Cardiac fibroblast (primary cell): ENCODE measurements at regions not wholly inside any gene's neighbourhood (a gene's known extent, or its start where the extent isn't known, plus 50 kb on each side); places are given as distances from the start of the nearest gene placed in this dataset.

ENCODE experiments used
- DNase-seq, 2 donors: peaks; one replicate each; pipeline versions ENCODE4 v3.0.0 to v3.0.0-alpha.2; 2010; ENCODE audit warnings: low read depth in 2 of 2
- H3K4me3 ChIP-seq, 2 donors: replicated peaks in 1 of 2; 1 replicate in 1 of 2; 2 replicates in 1 of 2; pipeline ENCODE4 v1.5.1; 2011; ENCODE audit warnings: low read depth in 2 of 2, low read length in 2 of 2, mild to moderate bottlenecking in 2 of 2, moderate library complexity in 1 of 2
- TF ChIP-seq, protein P1 (sequence below): IDR thresholded peaks from one replicate; pipeline ENCODE4 v1.5.1; 2011; ENCODE audit warnings: low read depth, mild to moderate bottlenecking, low read length, inconsistent platforms

GRCh38 chr5:158482125-158482524, 617.6 kb downstream of the EBF1 start:
- no peak overlapping the region for H3K4me3 ChIP-seq
- TF ChIP-seq, protein P1, sequence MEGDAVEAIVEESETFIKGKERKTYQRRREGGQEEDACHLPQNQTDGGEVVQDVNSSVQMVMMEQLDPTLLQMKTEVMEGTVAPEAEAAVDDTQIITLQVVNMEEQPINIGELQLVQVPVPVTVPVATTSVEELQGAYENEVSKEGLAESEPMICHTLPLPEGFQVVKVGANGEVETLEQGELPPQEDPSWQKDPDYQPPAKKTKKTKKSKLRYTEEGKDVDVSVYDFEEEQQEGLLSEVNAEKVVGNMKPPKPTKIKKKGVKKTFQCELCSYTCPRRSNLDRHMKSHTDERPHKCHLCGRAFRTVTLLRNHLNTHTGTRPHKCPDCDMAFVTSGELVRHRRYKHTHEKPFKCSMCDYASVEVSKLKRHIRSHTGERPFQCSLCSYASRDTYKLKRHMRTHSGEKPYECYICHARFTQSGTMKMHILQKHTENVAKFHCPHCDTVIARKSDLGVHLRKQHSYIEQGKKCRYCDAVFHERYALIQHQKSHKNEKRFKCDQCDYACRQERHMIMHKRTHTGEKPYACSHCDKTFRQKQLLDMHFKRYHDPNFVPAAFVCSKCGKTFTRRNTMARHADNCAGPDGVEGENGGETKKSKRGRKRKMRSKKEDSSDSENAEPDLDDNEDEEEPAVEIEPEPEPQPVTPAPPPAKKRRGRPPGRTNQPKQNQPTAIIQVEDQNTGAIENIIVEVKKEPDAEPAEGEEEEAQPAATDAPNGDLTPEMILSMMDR = no peak
- no peak for DNase-seq

GRCh38 chr5:158478139-158478538, 619.2 kb upstream of the CLINT1 start:
- no peak for DNase-seq
- no peak overlapping the region for H3K4me3 ChIP-seq
- TF ChIP-seq, protein P1 = no peak

DNA sequence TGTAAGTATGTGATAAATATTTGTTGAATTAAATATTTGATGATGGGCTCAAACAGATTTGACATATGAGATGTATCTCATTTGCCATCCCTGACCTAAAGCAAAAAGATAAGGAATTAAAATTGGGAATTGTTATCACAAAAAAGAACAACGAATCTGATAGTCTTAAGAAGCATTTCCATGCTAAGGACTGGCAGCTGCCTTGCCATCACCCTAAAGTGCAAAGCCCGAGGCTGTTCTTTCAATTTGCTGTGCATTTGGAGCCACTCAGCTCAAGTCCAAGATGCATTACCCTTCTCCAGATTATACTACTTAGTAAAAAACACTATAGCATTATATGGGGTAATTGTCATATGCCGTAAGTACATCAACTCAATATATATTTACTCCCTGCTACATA, 618.3 kb upstream of the CLINT1 start:
- DNase-seq = no peak
- TF ChIP-seq, protein P1 = no peak
- H3K4me3 ChIP-seq = no peak overlapping the region

- TF ChIP-seq, protein P1 = no peak
- no peak overlapping the region for H3K4me3 ChIP-seq
- no peak for DNase-seq
Measured at GRCh38 chr5:158473016-158473635, 614.2 kb upstream of the CLINT1 start.

DNA sequence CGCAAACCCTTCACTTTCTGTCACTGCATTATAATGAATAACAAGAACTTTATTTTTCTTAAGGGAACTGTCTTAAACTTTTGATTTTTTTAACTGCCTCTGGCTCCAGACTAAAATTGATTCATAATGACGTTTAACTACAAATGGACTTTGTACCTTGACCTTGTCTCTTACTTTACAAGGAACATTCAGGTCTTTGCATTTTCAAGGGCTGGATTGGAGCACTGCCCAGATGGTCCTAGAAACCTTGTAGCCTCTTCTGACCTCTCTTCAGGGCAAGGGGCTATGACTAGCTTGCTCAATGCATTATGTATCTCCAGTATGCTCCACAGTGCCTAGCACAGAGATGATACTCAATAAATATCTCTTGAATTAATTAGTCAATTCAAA, 612.6 kb upstream of the CLINT1 start:
- no peak overlapping the region for H3K4me3 ChIP-seq
- TF ChIP-seq, protein P1 = no peak
- no peak for DNase-seq

- TF ChIP-seq, protein P1 = no peak
- H3K4me3 ChIP-seq = no peak overlapping the region
- no peak for DNase-seq
Measured at GRCh38 chr5:158470764-158471534, 612.0 kb upstream of the CLINT1 start.

DNA sequence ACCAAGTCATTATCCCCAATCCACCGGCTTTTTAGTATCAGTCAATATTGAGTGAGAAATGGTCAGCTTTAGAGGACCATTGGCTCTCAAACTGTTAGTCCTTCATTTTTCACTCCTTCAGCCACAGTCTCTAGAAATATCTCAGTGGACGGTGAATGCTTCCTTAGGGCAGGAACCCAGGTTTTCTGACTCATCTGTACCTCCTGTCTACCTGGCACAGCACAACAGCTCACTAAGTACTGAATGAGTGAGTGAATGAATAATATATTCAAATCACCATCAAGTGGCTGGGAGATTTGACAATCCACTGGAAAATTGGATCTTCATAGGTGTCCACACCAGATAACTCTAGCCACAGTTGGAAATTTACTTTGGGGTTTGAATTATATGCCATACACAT, 609.5 kb upstream of the CLINT1 start:
- TF ChIP-seq, protein P1 = no peak
- no peak overlapping the region for H3K4me3 ChIP-seq
- no peak for DNase-seq
